BLaER1 treated with 17β-estradiol and CSF1 and Interleukin-3, amounts not matched to agents 10 nM and 100 nM (cell line): ENCODE measurements at regions not wholly inside any gene's neighbourhood (a gene's known extent, or its start where the extent isn't known, plus 50 kb on each side); places are given as distances from the start of the nearest gene placed in this dataset.
"Not testable (repeated sequence)": the region's sequence is repeated elsewhere in the genome, so short reads cannot be mapped to it uniquely, and the experiment has no call there.

ENCODE experiments used
- H3K27ac ChIP-seq, 11 experiments: shearing (Covaris generic); formaldehyde crosslinking; 2 replicates each; pipeline ENCODE4 v1.8.1; 2022
- H3K27me3 ChIP-seq, 11 experiments: shearing (Covaris generic); formaldehyde crosslinking; 2 replicates each; pipeline ENCODE4 v1.8.1; 2022
- H3K36me3 ChIP-seq, 11 experiments: shearing (Covaris generic); formaldehyde crosslinking; 2 replicates each; pipeline ENCODE4 v1.8.1; 2022
- H3K4me1 ChIP-seq, 10 experiments: shearing (Covaris generic); formaldehyde crosslinking; 2 replicates each; pipeline ENCODE4 v1.8.1; 2022
- H3K4me2 ChIP-seq, 11 experiments: shearing (Covaris generic); formaldehyde crosslinking; 2 replicates each; pipeline ENCODE4 v1.8.1; 2022
- H3K4me3 ChIP-seq, 10 experiments: shearing (Covaris generic); formaldehyde crosslinking; 2 replicates each; pipeline ENCODE4 v1.8.1; 2022
- H3K9ac ChIP-seq, 11 experiments: shearing (Covaris generic); formaldehyde crosslinking; 2 replicates each; pipeline ENCODE4 v1.8.1; 2022
- H3K9me3 ChIP-seq, 11 experiments: shearing (Covaris generic); formaldehyde crosslinking; replicated peaks in 1 of 11; 2 replicates each; pipeline ENCODE4 v1.8.1; 2022
- H4K20me1 ChIP-seq, 11 experiments: shearing (Covaris generic); formaldehyde crosslinking; 2 replicates each; pipeline ENCODE4 v1.8.1; 2022
- Cebpa-rat ChIP-seq, 11 experiments: shearing (Covaris generic); IDR thresholded peaks; 2 replicates each; pipeline ENCODE4 v1.8.1; 2022

DNA sequence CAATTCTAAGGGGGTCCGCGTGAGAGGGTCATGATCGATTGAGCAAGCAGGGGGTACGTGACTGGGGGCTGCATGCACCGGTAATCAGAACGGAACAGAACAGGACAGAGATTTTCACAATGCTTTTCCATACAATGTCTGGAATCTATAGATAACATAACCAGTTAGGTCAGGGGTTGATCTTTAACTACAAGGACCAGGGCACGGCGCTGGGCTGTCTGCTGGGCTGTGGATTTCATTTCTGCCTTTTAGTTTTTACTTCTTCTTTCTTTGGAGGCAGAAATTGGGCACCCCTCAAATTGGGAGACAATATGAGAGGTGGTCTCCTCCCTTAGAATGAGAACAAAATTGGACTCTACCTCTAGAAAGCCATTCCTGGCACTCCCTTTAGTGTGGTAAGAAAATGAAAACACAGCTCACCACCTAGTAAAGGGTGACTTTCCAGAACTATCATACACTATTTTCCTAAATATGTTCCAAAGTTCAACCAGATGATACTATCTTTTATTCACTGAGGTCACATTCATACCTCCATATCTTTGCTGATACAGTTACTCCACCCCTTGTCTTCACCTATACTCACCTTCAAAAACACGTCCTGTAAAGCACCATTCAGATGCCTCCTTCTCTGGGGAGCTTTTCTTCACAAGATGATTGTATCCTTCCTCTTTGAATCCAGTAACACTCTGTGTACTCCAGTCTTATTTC lies 1058.3 kb upstream of the SLIT2 start:
- Histone ChIP-seq H3K36me3 (no peaks in the 10 kb centered on the region), H3K27ac (no peak overlapping the region), H4K20me1 (no peaks in the 10 kb centered on the region), H3K9me3 (no peaks in the 10 kb centered on the region), H3K9ac (no peak overlapping the region), H3K4me1 (peaks cover 7 to 11% (median 9%) of the 10 kb centered on the region in 10 experiments; a peak in 16 of 20 replicates), H3K27me3 (no peaks in the 10 kb centered on the region), H3K4me2 (no peak overlapping the region), H3K4me3 (no peak overlapping the region)
- TF ChIP-seq Cebpa-rat (IDR thresholded peaks at IDR 0.05) = no peak

- no peak overlapping the region for H3K4me3 ChIP-seq
- peaks cover 7 to 11% (median 9%) of the 10 kb centered on the region in 10 experiments; a peak in 16 of 20 replicates for H3K4me1 ChIP-seq
- no peaks in the 10 kb centered on the region for H3K36me3 ChIP-seq
- no peaks in the 10 kb centered on the region for H4K20me1 ChIP-seq
- H3K4me2 ChIP-seq = no peak overlapping the region
- no peaks in the 10 kb centered on the region for H3K27me3 ChIP-seq
- no peak overlapping the region for H3K27ac ChIP-seq
- no peaks in the 10 kb centered on the region for H3K9me3 ChIP-seq
- no peak overlapping the region for H3K9ac ChIP-seq
- no peak for TF ChIP-seq Cebpa-rat (IDR thresholded peaks at IDR 0.05)
These were observed 1059.6 kb upstream of the SLIT2 start for GRCh38 chr4:19191979-19192650.

- peaks cover 0 to 7% (median 0%) of the 10 kb centered on the region in 10 experiments; a peak in 5 of 20 replicates for H3K4me1 ChIP-seq
- H4K20me1 ChIP-seq = no peaks in the 10 kb centered on the region
- H3K27me3 ChIP-seq = no peaks in the 10 kb centered on the region
- TF ChIP-seq Cebpa-rat (IDR thresholded peaks at IDR 0.05) = no peak
- H3K36me3 ChIP-seq = no peaks in the 10 kb centered on the region
- no peak overlapping the region for H3K4me3 ChIP-seq
- no peaks in the 10 kb centered on the region for H3K9me3 ChIP-seq
- no peak overlapping the region for H3K27ac ChIP-seq
- H3K4me2 ChIP-seq = no peak overlapping the region
- H3K9ac ChIP-seq = no peak overlapping the region
These were observed 1064.0 kb upstream of the SLIT2 start for GRCh38 chr4:19187691-19188090.

DNA sequence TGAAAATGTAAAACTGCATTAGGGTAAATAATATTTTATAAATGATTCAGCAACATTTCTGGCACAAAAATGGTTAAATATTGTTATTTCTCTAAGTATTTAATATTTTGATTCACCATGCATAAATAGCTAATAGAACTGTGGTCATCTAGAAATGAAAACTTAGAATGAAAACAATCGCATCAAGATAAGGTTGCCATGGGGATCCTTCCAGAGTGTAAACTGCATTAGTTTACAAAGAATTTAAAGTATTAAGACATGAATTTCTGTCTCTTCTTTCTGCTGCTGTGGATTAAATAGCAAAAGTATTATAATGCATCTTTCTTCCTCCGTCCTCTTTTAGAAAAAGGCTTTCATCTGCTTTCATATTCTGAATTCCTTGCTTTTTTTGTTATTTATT lies 1064.6 kb upstream of the SLIT2 start:
- peaks cover 0 to 7% (median 0%) of the 10 kb centered on the region in 10 experiments; a peak in 5 of 20 replicates for H3K4me1 ChIP-seq
- H3K27ac ChIP-seq = no peak overlapping the region
- no peak for TF ChIP-seq Cebpa-rat (IDR thresholded peaks at IDR 0.05)
- no peaks in the 10 kb centered on the region for H3K9me3 ChIP-seq
- no peak overlapping the region for H3K4me3 ChIP-seq
- H3K36me3 ChIP-seq = no peaks in the 10 kb centered on the region
- H3K9ac ChIP-seq = no peak overlapping the region
- no peaks in the 10 kb centered on the region for H3K27me3 ChIP-seq
- no peaks in the 10 kb centered on the region for H4K20me1 ChIP-seq
- H3K4me2 ChIP-seq = no peak overlapping the region

DNA sequence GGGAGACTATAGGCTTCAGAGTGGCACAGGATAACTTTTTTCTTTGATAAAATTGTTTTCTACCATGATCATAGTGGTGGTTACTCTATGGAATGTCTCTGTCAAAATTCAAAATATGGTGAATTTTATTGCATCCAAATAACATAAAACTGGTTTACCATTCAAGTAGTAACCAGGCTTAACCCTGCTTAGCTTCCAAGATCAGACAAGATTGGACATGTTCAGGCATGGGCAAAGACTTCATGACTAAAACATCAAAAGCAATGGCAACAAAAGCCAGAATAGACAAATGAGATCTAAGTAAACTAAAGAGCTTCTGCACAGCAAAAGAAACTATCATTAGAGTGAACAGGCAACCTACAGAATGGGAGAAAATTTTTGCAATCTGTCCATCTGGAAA lies 1070.1 kb upstream of the SLIT2 start:
- H4K20me1 ChIP-seq, H3K36me3 ChIP-seq, H3K27me3 ChIP-seq, H3K27ac ChIP-seq, H3K4me2 ChIP-seq, H3K9me3 ChIP-seq, H3K4me1 ChIP-seq, H3K9ac ChIP-seq, H3K4me3 ChIP-seq: not testable (repeated sequence)

- Histone ChIP-seq H3K27me3 (no peaks in the 10 kb centered on the region), H3K9ac (no peak overlapping the region), H3K4me1 (no peaks in the 10 kb centered on the region; a peak in 1 of 20 replicates), H3K36me3 (no peaks in the 10 kb centered on the region), H3K4me2 (no peak overlapping the region), H4K20me1 (no peaks in the 10 kb centered on the region), H3K27ac (no peak overlapping the region), H3K9me3 (no peaks in the 10 kb centered on the region), H3K4me3 (no peak overlapping the region)
- no peak for TF ChIP-seq Cebpa-rat (IDR thresholded peaks at IDR 0.05)
These were observed 1072.9 kb upstream of the SLIT2 start for GRCh38 chr4:19178835-19179234.

DNA sequence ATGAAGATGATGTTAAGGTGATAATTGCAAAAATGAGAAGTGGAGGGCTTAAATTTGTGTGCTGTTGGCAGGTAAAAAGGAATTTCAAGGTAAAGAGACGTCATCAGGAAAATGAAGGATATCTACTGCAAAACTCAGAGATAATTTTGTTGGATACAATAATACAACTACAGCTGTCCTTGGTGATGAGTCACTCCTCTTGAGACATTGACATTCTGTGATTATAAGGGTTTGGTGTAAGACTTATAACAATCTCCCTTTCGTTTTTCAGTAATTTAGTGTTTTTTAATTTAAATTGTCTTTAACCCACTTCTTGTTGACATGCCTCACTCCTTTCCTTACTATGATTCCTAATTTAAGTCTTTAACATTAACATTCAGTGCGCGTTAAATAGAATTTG lies 1074.1 kb upstream of the SLIT2 start:
- no peak overlapping the region for H3K4me3 ChIP-seq
- no peak for TF ChIP-seq Cebpa-rat (IDR thresholded peaks at IDR 0.05)
- no peak overlapping the region for H3K9ac ChIP-seq
- H3K9me3 ChIP-seq = no peaks in the 10 kb centered on the region
- no peaks in the 10 kb centered on the region for H3K27me3 ChIP-seq
- H3K4me2 ChIP-seq = no peak overlapping the region
- no peaks in the 10 kb centered on the region for H4K20me1 ChIP-seq
- no peak overlapping the region for H3K27ac ChIP-seq
- no peaks in the 10 kb centered on the region for H3K36me3 ChIP-seq
- H3K4me1 ChIP-seq = no peaks in the 10 kb centered on the region

GRCh38 chr4:19171832-19172231 lies 1079.9 kb upstream of the SLIT2 start:
- H3K4me3 ChIP-seq = no peak overlapping the region
- H3K4me1 ChIP-seq = no peaks in the 10 kb centered on the region
- H3K9me3 ChIP-seq = no peaks in the 10 kb centered on the region
- no peaks in the 10 kb centered on the region for H3K36me3 ChIP-seq
- no peak overlapping the region for H3K9ac ChIP-seq
- no peaks in the 10 kb centered on the region for H4K20me1 ChIP-seq
- H3K27ac ChIP-seq = no peak overlapping the region
- no peak overlapping the region for H3K4me2 ChIP-seq
- no peaks in the 10 kb centered on the region for H3K27me3 ChIP-seq
- TF ChIP-seq Cebpa-rat (IDR thresholded peaks at IDR 0.05) = no peak

DNA sequence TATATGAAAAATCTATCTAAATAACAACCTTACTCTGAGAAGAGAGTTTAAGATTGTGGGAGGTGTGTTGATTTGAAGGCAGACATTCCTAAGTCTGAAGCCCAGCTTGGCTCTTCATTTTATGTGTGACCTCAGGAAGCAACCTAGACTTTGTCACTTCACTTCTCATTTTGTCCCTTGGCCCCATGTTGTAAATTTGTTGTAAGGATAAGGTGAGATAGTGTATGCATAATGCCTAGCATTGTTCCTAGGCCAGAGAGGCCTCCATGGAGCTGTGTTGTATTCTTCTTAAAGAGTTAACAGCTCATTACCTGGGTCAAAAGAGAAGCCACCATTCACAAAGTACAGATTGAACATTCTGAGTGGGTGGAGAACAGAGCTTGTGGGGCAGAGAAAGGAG lies 1084.4 kb upstream of the SLIT2 start:
- Histone ChIP-seq H3K4me2 (no peak overlapping the region), H3K4me1 (no peaks in the 10 kb centered on the region), H3K27ac (no peak overlapping the region), H4K20me1 (no peaks in the 10 kb centered on the region), H3K4me3 (no peak overlapping the region), H3K36me3 (no peaks in the 10 kb centered on the region), H3K9ac (no peak overlapping the region), H3K9me3 (no peaks in the 10 kb centered on the region), H3K27me3 (no peaks in the 10 kb centered on the region)
- TF ChIP-seq Cebpa-rat (IDR thresholded peaks at IDR 0.05) = no peak

- no peaks in the 10 kb centered on the region for H3K4me1 ChIP-seq
- no peak overlapping the region for H3K27ac ChIP-seq
- no peaks in the 10 kb centered on the region for H4K20me1 ChIP-seq
- no peaks in the 10 kb centered on the region for H3K36me3 ChIP-seq
- no peaks in the 10 kb centered on the region for H3K27me3 ChIP-seq
- no peak overlapping the region for H3K4me2 ChIP-seq
- no peak overlapping the region for H3K9ac ChIP-seq
- no peak for TF ChIP-seq Cebpa-rat (IDR thresholded peaks at IDR 0.05)
- no peaks in the 10 kb centered on the region for H3K9me3 ChIP-seq
- no peak overlapping the region for H3K4me3 ChIP-seq
These were observed 1087.4 kb upstream of the SLIT2 start for GRCh38 chr4:19164334-19164733.
